Stomach (tissue), 8 donors: ENCODE measurements at regions not wholly inside any gene's neighbourhood (a gene's known extent, or its start where the extent isn't known, plus 50 kb on each side); places are given as distances from the start of the nearest gene placed in this dataset.
A peak's percentile ranks its signal among the peaks of the same experiment; 100 is the strongest.

Source experiments
- DNase-seq, 2 donors: peaks; one replicate each; pipeline versions ENCODE4 v3.0.0 to v3.0.0-alpha.2; 2013 to 2019
- H3K27ac ChIP-seq, 5 donors: fragments of 200-600 bp in 4 of 5; sonication (generic) in 4 of 5; one replicate each; pipeline ENCODE4 v1.5.1; 2013 to 2019; ENCODE audit warnings: mild to moderate bottlenecking in 1 of 5, moderate library complexity in 1 of 5
- H3K27me3 ChIP-seq, 3 donors: fragments of 200-600 bp; sonication (generic); one replicate each; pipeline ENCODE4 v1.5.1; 2017 to 2019; ENCODE audit warnings: mixed run types in 1 of 3
- H3K36me3 ChIP-seq, 4 donors: fragments of 200-600 bp; sonication (generic); 1 replicate in 3 of 4; 2 replicates in 1 of 4; pipeline ENCODE4 v1.5.1; 2016 to 2019
- H3K4me1 ChIP-seq, 4 donors: fragments of 200-600 bp; sonication (generic); one replicate each; pipeline ENCODE4 v1.5.1; 2016 to 2019
- H3K4me3 ChIP-seq, 4 donors: fragments of 200-600 bp; sonication (generic) in 3 of 4; one replicate each; pipeline ENCODE4 v1.5.1; 2016 to 2019; ENCODE audit warnings: mild to moderate bottlenecking in 1 of 4
- H3K9me3 ChIP-seq, 4 donors: fragments of 200-600 bp; sonication (generic); one replicate each; pipeline ENCODE4 v1.5.1; 2016 to 2019
- EP300 ChIP-seq: sonication (generic); formaldehyde crosslinking; IDR thresholded peaks from one replicate; pipeline ENCODE4 v1.6.1; 2017; ENCODE audit warnings: antibody characterized with exemption
- POLR2A ChIP-seq, 4 donors: fragments of 450-650 bp; IDR thresholded peaks; one replicate each; pipeline ENCODE4 v1.6.1; 2016; ENCODE audit warnings: antibody characterized with exemption in 4 of 4, control low read depth in 2 of 4, mild to moderate bottlenecking in 1 of 4, moderate library complexity in 1 of 4
- POLR2AphosphoS5 ChIP-seq, 3 donors: sonication (generic); formaldehyde crosslinking; IDR thresholded peaks; one replicate each; pipeline ENCODE4 v1.6.1; 2016; ENCODE audit warnings: antibody characterized with exemption in 3 of 3
- WGBS, 5 donors: extraction: QIAGEN DNeasy Blood & Tissue Kit in 3 of 5; methylation state at CpG; one replicate each; pipeline versions ENCODE4 v1.1.5 to v1.1.7; 2013 to 2018; 5-methylcytosine and 5-hydroxymethylcytosine counted together
- intact Hi-C: fragments of 100-400 bp; cut with DNase I; formaldehyde crosslinking; loops from one replicate; pipeline ENCODE4 v1.15.1; 2023; ENCODE audit warnings: low total_unique reads
- TF ChIP-seq, protein P1 (sequence below), 7 experiments: fragments of 450-650 bp in 4 of 7; fragments of 200-600 bp in 3 of 7; sonication (generic) in 3 of 7; IDR thresholded peaks; one replicate each; pipeline ENCODE4 v1.5.1; 2016 to 2019; ENCODE audit warnings: antibody characterized with exemption in 7 of 7, control low read depth in 2 of 7, mild to moderate bottlenecking in 1 of 7
- donor health status: healthy with polysubstance abuse.
- donor health status: Bipolar disorder and iron deficiency.
- donor health status: healthy.

DNA sequence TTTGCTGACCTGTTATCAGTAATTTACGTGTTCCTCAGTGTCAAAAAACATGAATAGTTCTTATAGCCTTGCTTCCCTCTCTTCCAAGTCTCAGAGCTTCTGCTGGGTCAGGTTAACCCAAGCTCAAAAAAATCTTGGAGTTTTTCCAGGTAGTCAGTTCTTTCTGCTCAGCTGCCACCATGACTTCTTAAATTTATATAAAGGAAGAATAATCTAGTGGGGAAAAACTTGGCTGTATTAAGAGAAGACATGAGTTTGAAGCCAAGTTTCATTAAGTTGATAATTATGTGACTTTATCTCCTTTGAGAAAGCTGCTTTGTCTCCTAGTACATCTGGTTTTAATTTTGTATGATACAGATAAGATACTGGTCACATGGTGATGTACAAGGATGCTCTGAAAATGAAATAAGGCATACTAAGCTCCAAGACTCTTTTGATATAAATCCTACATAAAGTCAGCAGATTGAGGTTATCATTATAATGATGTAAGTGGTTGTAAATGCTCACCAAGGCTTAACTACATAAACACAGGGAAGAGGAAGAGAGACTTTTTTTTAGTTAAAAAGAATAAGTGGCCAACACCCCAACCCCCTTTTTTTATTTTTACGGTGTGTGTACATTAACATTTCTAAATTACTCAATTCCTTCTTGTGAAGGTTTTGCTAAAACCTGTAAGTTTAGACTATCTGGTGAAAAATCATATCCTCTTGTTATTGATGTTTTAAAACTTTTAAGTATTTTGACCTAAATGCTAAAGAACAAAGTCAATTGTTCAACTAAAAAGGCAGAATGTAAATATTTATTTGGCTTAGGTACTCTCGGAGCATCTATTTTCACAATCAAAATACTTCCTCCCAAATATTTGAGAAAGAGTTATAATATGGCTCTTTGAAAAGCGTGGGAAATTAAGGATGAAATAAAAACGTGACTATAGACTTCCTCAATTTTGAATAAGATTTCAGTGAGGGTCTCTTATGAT is 84.1 kb upstream of the SLC38A2 start:
- Histone ChIP-seq H3K27me3 (no peaks in the 10 kb centered on the region), H3K9me3 (no peaks in the 10 kb centered on the region), H3K36me3 (no peaks in the 10 kb centered on the region), H3K4me3 (no peak overlapping the region), H3K27ac (peak overlapping the region in 4 of 5 donors; percentile 21 to 57 (median 42)), H3K4me1 (peaks cover 24 to 64% (median 35%) of the 10 kb centered on the region in 4 donors)
- intact Hi-C loops = no loop called here
- TF ChIP-seq EP300 (no peak), POLR2AphosphoS5 (IDR thresholded peaks at IDR 0.05) (no peak), POLR2A (IDR thresholded peaks at IDR 0.05) (no peak)
- TF ChIP-seq, protein P1, sequence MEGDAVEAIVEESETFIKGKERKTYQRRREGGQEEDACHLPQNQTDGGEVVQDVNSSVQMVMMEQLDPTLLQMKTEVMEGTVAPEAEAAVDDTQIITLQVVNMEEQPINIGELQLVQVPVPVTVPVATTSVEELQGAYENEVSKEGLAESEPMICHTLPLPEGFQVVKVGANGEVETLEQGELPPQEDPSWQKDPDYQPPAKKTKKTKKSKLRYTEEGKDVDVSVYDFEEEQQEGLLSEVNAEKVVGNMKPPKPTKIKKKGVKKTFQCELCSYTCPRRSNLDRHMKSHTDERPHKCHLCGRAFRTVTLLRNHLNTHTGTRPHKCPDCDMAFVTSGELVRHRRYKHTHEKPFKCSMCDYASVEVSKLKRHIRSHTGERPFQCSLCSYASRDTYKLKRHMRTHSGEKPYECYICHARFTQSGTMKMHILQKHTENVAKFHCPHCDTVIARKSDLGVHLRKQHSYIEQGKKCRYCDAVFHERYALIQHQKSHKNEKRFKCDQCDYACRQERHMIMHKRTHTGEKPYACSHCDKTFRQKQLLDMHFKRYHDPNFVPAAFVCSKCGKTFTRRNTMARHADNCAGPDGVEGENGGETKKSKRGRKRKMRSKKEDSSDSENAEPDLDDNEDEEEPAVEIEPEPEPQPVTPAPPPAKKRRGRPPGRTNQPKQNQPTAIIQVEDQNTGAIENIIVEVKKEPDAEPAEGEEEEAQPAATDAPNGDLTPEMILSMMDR (IDR thresholded peaks at IDR 0.05) = no peak
- 29 to 46% (median 41%) methylated on average over 5 of the region's 5 CpGs for WGBS, 5 donors
- no peak for DNase-seq

DNA sequence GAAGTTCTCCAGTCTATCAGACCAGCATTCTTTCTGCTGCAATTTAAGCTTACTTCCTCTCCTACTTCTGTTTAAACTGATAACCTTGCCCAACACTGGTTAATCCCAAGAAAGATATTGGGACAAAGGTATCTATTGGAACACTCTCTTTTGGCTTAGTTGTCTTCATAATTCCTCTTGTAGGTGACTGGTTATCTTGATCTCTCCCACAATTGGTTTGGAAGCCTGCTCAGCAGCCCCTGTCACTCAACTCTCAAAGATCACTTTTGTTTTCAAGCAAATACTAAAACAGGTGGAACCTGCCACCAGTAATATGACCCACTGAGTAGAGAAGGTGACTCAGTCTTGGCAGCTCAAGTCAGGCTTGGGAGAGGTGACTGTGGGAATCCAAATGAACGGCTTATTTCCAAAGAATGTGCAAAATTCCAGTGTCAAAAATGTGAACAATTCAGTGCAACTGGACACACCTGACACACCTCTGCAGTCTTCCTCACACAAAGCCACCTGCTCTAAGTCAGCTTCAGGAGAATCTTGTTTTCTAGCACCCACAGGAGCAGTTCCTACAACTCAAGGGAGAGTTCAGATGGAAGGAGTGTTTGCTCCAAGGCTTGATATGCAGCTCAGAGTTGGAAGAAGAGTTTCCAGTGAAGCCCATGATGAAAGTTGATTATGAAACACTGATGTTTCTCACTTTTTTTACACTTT is 83.2 kb upstream of the SLC38A2 start:
- DNase-seq = peak; percentile 46 to 65
- Histone ChIP-seq H3K4me1 (peaks cover 18 to 59% (median 34%) of the 10 kb centered on the region in 4 donors), H3K4me3 (no peak overlapping the region), H3K9me3 (no peaks in the 10 kb centered on the region), H3K27me3 (no peaks in the 10 kb centered on the region), H3K27ac (peak overlapping the region; percentile 19 to 57 (median 31)), H3K36me3 (no peaks in the 10 kb centered on the region)
- 24 to 67% (median 50%) methylated on average over 1 of the region's 1 CpG for WGBS, 5 donors
- TF ChIP-seq POLR2AphosphoS5 (IDR thresholded peaks at IDR 0.05) = no peak
- TF ChIP-seq, protein P1 (IDR thresholded peaks at IDR 0.05) = no peak
- intact Hi-C loops = no loop called here

DNA sequence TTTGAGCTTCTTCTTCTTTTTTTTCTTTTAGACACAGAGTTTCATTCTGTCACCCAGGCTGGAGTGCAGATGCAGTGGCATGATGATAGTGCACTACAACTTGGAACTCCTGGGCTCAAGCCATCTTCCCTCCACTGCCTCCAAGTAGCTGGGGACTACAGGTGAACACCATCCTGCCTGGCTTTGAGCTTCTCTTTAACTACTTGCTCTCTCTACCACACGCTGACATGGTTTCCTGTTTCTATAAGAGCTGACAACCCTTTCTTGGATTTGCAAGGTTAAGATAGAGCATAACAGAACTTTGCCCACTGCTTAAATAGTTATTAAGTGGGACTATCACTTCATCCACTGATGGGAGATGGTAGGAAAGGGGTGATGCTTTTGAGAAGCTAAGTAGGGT is 82.4 kb upstream of the SLC38A2 start:
- Histone ChIP-seq H3K36me3 (no peaks in the 10 kb centered on the region), H3K9me3 (no peaks in the 10 kb centered on the region), H3K4me3 (no peak overlapping the region), H3K27me3 (no peaks in the 10 kb centered on the region), H3K27ac (peak overlapping the region in 2 of 5 donors; percentile 54 to 57), H3K4me1 (peaks cover 11 to 59% (median 35%) of the 10 kb centered on the region in 4 donors)
- 67 to 89% (median 75%) methylated on average over 1 of the region's 1 CpG for WGBS, 5 donors
- DNase-seq = no peak
- TF ChIP-seq, protein P1 (IDR thresholded peaks at IDR 0.05) = no peak
- TF ChIP-seq POLR2A (IDR thresholded peaks at IDR 0.05) (no peak), POLR2AphosphoS5 (IDR thresholded peaks at IDR 0.05) (no peak), EP300 (no peak)
- intact Hi-C loops = no loop called here

DNA sequence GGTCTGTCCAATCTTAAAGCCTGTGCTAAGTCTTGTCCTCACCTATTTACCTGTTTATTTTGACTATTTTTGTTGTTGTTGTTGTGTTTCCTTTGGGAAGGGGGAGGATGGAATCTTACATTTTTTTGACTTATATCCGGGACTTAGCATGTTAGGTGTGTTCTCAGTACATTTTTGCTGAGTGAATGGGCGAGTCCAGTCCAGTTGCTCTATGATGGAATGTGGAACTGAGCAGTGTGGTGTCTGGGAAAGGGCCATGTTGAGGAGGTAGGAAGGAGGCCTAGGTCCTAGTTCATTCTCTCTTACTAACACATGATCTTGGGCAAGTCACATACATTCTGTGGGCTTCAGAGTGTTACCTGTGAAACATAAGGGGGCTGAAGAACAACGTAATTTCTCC is 80.9 kb upstream of the SLC38A2 start:
- no peak for DNase-seq
- WGBS, 5 donors = 91 to 97% (median 94%) methylated on average over 3 of the region's 3 CpGs
- Histone ChIP-seq H3K27ac (no peak overlapping the region), H3K36me3 (no peaks in the 10 kb centered on the region), H3K4me1 (peaks cover 5 to 47% (median 25%) of the 10 kb centered on the region in 4 donors), H3K4me3 (no peak overlapping the region), H3K27me3 (no peaks in the 10 kb centered on the region), H3K9me3 (no peaks in the 10 kb centered on the region)
- intact Hi-C loops = no loop called here
- TF ChIP-seq POLR2A (IDR thresholded peaks at IDR 0.05) = no peak
- no peak for TF ChIP-seq POLR2AphosphoS5 (IDR thresholded peaks at IDR 0.05)
- no peak for TF ChIP-seq EP300
- TF ChIP-seq, protein P1 (IDR thresholded peaks at IDR 0.05) = no peak
